Neutrophil (primary cell): ENCODE measurements at regions not wholly inside any gene's neighbourhood (a gene's known extent, or its start where the extent isn't known, plus 50 kb on each side); places are given as distances from the start of the nearest gene placed in this dataset.

Experiments
- H3K27ac ChIP-seq: fragments of 200-600 bp; sonication (generic); 2 replicates; pipeline ENCODE4 v1.5.1; 2016; ENCODE audit warnings: mild to moderate bottlenecking, moderate library complexity
- H3K27me3 ChIP-seq: fragments of 200-600 bp; sonication (generic); 2 replicates; pipeline ENCODE4 v1.6.0; 2016; ENCODE audit warnings: mild to moderate bottlenecking
- H3K36me3 ChIP-seq: fragments of 200-600 bp; sonication (generic); 2 replicates; pipeline ENCODE4 v1.5.1; 2017
- H3K4me1 ChIP-seq, 2 experiments: fragments of 200-600 bp in 1 of 2; sonication (generic) in 1 of 2; 1 replicate in 1 of 2; 2 replicates in 1 of 2; pipeline versions ENCODE4 v1.5.1 to v1.6.1; 2013 to 2016; ENCODE audit warnings: low read depth in 1 of 2, low read length in 1 of 2, mild to moderate bottlenecking in 1 of 2, moderate library complexity in 1 of 2; ENCODE audit not compliant: control insufficient read depth in 1 of 2, insufficient read depth in 1 of 2
- H3K4me3 ChIP-seq, 2 experiments: fragments of 200-600 bp in 1 of 2; sonication (generic) in 1 of 2; 1 replicate in 1 of 2; 2 replicates in 1 of 2; pipeline ENCODE4 v1.5.1; 2013 to 2016; ENCODE audit warnings: low read depth in 1 of 2, low read length in 1 of 2, mild to moderate bottlenecking in 1 of 2, moderate library complexity in 1 of 2
- H3K9me3 ChIP-seq: fragments of 200-600 bp; sonication (generic); 2 replicates; pipeline ENCODE4 v1.5.1; 2016
- TF ChIP-seq, protein P1 (sequence below): fragments of 200-600 bp; sonication (generic); IDR thresholded peaks from 2 replicates; pipeline ENCODE4 v1.5.1; 2016; ENCODE audit warnings: antibody characterized with exemption

DNA sequence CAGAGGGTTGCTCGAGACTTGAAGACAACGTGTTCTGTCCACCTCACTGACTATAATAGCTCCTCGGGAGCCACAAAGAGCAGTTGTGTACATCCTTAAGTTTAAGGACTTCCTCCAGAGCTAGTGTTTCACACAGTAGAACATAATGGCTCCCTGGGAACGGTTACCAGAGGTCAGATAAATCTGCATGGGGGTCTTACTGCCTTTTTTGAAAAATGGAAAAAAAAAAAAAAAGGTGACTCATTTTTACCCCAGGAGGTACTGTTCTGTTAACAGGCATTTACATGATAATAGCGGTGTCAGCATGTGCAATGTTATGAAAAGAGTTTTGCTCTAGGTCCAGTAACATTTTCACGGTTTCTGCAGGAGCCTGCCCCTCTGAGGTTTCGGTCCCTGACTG, 498.9 kb upstream of the WWC1 start:
- TF ChIP-seq, protein P1, sequence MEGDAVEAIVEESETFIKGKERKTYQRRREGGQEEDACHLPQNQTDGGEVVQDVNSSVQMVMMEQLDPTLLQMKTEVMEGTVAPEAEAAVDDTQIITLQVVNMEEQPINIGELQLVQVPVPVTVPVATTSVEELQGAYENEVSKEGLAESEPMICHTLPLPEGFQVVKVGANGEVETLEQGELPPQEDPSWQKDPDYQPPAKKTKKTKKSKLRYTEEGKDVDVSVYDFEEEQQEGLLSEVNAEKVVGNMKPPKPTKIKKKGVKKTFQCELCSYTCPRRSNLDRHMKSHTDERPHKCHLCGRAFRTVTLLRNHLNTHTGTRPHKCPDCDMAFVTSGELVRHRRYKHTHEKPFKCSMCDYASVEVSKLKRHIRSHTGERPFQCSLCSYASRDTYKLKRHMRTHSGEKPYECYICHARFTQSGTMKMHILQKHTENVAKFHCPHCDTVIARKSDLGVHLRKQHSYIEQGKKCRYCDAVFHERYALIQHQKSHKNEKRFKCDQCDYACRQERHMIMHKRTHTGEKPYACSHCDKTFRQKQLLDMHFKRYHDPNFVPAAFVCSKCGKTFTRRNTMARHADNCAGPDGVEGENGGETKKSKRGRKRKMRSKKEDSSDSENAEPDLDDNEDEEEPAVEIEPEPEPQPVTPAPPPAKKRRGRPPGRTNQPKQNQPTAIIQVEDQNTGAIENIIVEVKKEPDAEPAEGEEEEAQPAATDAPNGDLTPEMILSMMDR: no peak
- H3K36me3 ChIP-seq: no peaks in the 10 kb centered on the region
- H3K4me3 ChIP-seq: no peak overlapping the region
- H3K27me3 ChIP-seq: no peaks in the 10 kb centered on the region
- peaks cover 0 to 13% of the 10 kb centered on the region in 2 experiments for H3K4me1 ChIP-seq
- H3K27ac ChIP-seq: no peak overlapping the region
- no peaks in the 10 kb centered on the region for H3K9me3 ChIP-seq

- no peaks in the 10 kb centered on the region for H3K27me3 ChIP-seq
- H3K36me3 ChIP-seq: no peaks in the 10 kb centered on the region
- H3K4me3 ChIP-seq: no peak overlapping the region
- no peak overlapping the region for H3K27ac ChIP-seq
- TF ChIP-seq, protein P1: no peak
- no peaks in the 10 kb centered on the region for H3K9me3 ChIP-seq
- H3K4me1 ChIP-seq: peaks cover 0 to 13% of the 10 kb centered on the region in 2 experiments
Observed at GRCh38 chr5:167793700-167794099, 497.7 kb upstream of the WWC1 start.

DNA sequence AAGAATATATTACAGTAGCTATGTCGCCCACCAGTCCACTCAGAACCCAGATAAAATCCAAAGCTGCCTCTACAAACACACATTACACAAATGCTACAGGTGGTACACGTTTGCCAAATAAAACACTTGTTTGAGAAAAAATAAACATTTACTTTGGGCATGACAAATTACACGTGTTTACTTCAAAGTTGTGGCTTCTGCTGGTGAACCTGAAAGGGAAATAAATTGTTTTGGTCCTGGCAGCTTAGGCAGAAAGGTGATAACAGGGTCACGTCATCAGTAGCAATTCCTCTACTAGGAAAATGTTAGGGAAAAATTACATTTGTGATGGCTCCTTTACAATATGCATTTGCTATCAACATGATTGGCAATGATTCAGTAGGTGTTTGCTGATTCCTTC, 497.3 kb upstream of the WWC1 start:
- no peak overlapping the region for H3K27ac ChIP-seq
- no peaks in the 10 kb centered on the region for H3K36me3 ChIP-seq
- H3K27me3 ChIP-seq: no peaks in the 10 kb centered on the region
- H3K9me3 ChIP-seq: no peaks in the 10 kb centered on the region
- H3K4me3 ChIP-seq: no peak overlapping the region
- TF ChIP-seq, protein P1: no peak
- H3K4me1 ChIP-seq: peaks cover 0 to 13% of the 10 kb centered on the region in 2 experiments

- no peaks in the 10 kb centered on the region for H3K9me3 ChIP-seq
- TF ChIP-seq, protein P1: no peak
- H3K36me3 ChIP-seq: no peaks in the 10 kb centered on the region
- no peak overlapping the region for H3K4me3 ChIP-seq
- H3K27me3 ChIP-seq: no peaks in the 10 kb centered on the region
- H3K27ac ChIP-seq: no peak overlapping the region
- peaks cover 0 to 13% of the 10 kb centered on the region in 2 experiments for H3K4me1 ChIP-seq
Observed at GRCh38 chr5:167796672-167797071, 494.8 kb upstream of the WWC1 start.

GRCh38 chr5:167797933-167798332, 493.5 kb upstream of the WWC1 start:
- Histone ChIP-seq H3K36me3 (no peaks in the 10 kb centered on the region), H3K4me1 (peaks cover 0 to 13% of the 10 kb centered on the region in 2 experiments), H3K27ac (no peak overlapping the region), H3K27me3 (no peaks in the 10 kb centered on the region), H3K9me3 (no peaks in the 10 kb centered on the region), H3K4me3 (no peak overlapping the region)
- TF ChIP-seq, protein P1: no peak

- no peaks in the 10 kb centered on the region for H3K27me3 ChIP-seq
- TF ChIP-seq, protein P1: no peak
- no peaks in the 10 kb centered on the region for H3K9me3 ChIP-seq
- no peaks in the 10 kb centered on the region for H3K36me3 ChIP-seq
- peaks cover 0 to 13% of the 10 kb centered on the region in 2 experiments for H3K4me1 ChIP-seq
- no peak overlapping the region for H3K4me3 ChIP-seq
- no peak overlapping the region for H3K27ac ChIP-seq
Observed at GRCh38 chr5:167798448-167798847, 493.0 kb upstream of the WWC1 start.
